HepG2 (cell line): ENCODE measurements at regions not wholly inside any gene's neighbourhood (a gene's known extent, or its start where the extent isn't known, plus 50 kb on each side); places are given as distances from the start of the nearest gene placed in this dataset.
A peak's percentile ranks its signal among the peaks of the same experiment; 100 is the strongest.

Experiments used
- ATAC-seq: fragments of 200-7000 bp; cut with Tn5 transposase; 3 replicates; pipeline ENCODE4 v1.9.1; 2020; ENCODE audit warnings: mild to moderate bottlenecking, moderate library complexity
- BruUV-seq: library from RNA; stranded (reverse); fragments of 400-500 nt; replicated peaks from 2 replicates; lab custom pipeline; 2021; lab: Mats Ljungman, UMichigan
- CTCF ChIA-PET: fragments of 300-600 bp; formaldehyde crosslinking; extraction: SDS; loops from one replicate; lab custom pipeline; 2021; ENCODE audit warnings: low total read pairs, inconsistent platforms, low intra/inter-chr PET ratio; lab: Yijun Ruan, JAX
- POLR2A ChIA-PET: fragments of 350-600 bp; sonication (Branson Sonifier 250); formaldehyde crosslinking; loops from one replicate; lab custom pipeline; 2020; ENCODE audit warnings: antibody characterized with exemption, inconsistent platforms; lab: Yijun Ruan, JAX
- DNase-seq: peaks from one replicate; pipeline ENCODE4 v3.0.0-alpha.2; 2015; ENCODE audit warnings: low spot score
- FAIRE-seq: peaks from 3 replicates; lab custom pipeline; 2011; peaks lifted over from hg19 to GRCh38; lab: Jason Lieb, UNC
- H2AFZ ChIP-seq: one replicate; pipeline ENCODE4 v1.6.1; 2011; ENCODE audit warnings: low read length, inconsistent platforms
- H3K27ac ChIP-seq: fragments of 300-600 bp; 3 replicates; pipeline ENCODE4 v1.8.0; 2011; ENCODE audit warnings: mixed run types, mild to moderate bottlenecking, mixed read lengths, low read length, inconsistent platforms; ENCODE audit not compliant: insufficient read depth; ENCODE audit errors: extremely low read length
- H3K27me3 ChIP-seq, 2 experiments: fragments of 200-600 bp in 1 of 2; 2 replicates in 1 of 2; 3 replicates in 1 of 2; pipeline versions ENCODE4 v1.6.0 to v1.8.0; 2011; ENCODE audit warnings: low read length in 2 of 2, mild to moderate bottlenecking in 2 of 2, moderate library complexity in 2 of 2, inconsistent platforms in 1 of 2; ENCODE audit not compliant: insufficient read depth in 2 of 2, control insufficient read depth in 1 of 2
- H3K36me3 ChIP-seq, 2 experiments: fragments of 200-600 bp in 1 of 2; replicated peaks in 1 of 2; 2 replicates in 1 of 2; 3 replicates in 1 of 2; pipeline versions ENCODE4 v1.5.1 to v1.8.0; 2011; ENCODE audit warnings: low read length in 2 of 2, inconsistent platforms in 1 of 2; ENCODE audit not compliant: insufficient read depth in 2 of 2, control insufficient read depth in 1 of 2
- H3K4me1 ChIP-seq: 2 replicates; pipeline ENCODE4 v1.5.1; 2012; ENCODE audit warnings: low read length, inconsistent platforms; ENCODE audit not compliant: insufficient read depth
- H3K4me2 ChIP-seq: 2 replicates; pipeline ENCODE4 v1.6.0; 2011; ENCODE audit warnings: low read depth, low read length, inconsistent platforms
- H3K4me3 ChIP-seq, 3 experiments: fragments of 200-600 bp in 1 of 3; sonication (generic), shearing (Covaris generic) in 1 of 3; replicated peaks in 1 of 3; 2 replicates each; pipeline ENCODE4 v1.5.1; 2011 to 2016; ENCODE audit warnings: low read length in 3 of 3, inconsistent platforms in 2 of 3, low read depth in 2 of 3, mild to moderate bottlenecking in 2 of 3, control low read depth in 1 of 3, mixed read lengths in 1 of 3; ENCODE audit not compliant: insufficient read depth in 1 of 3
- H3K79me2 ChIP-seq: one replicate; pipeline ENCODE4 v1.6.1; 2011; ENCODE audit warnings: low read length, inconsistent platforms; ENCODE audit not compliant: insufficient read depth
- H3K9ac ChIP-seq: 2 replicates; pipeline ENCODE4 v1.6.0; 2011; ENCODE audit warnings: mild to moderate bottlenecking, low read depth, low read length, inconsistent platforms; ENCODE audit not compliant: insufficient read depth
- H3K9me3 ChIP-seq: 2 replicates; pipeline ENCODE4 v1.5.1; 2012; ENCODE audit warnings: mild to moderate bottlenecking, low read length
- H4K20me1 ChIP-seq: 2 replicates; pipeline ENCODE4 v1.6.0; 2011; ENCODE audit warnings: inconsistent platforms, mild to moderate bottlenecking, low read length, moderate library complexity; ENCODE audit not compliant: insufficient read depth
- CREBL2 ChIP-seq: sonication (generic); formaldehyde crosslinking; IDR thresholded peaks from 2 replicates; pipeline ENCODE4 v1.8.1; 2023; ENCODE audit warnings: missing genetic modification reagents, mild to moderate bottlenecking, borderline replicate concordance
- IKZF4 ChIP-seq: sonication (generic); formaldehyde crosslinking; IDR thresholded peaks from 2 replicates; pipeline ENCODE4 v1.5.1; 2020; ENCODE audit warnings: borderline replicate concordance, mild to moderate bottlenecking, low read depth, missing genetic modification reagents; ENCODE audit errors: not compliant biosample characterization
- NFATC3 ChIP-seq: sonication (generic); formaldehyde crosslinking; IDR thresholded peaks from 2 replicates; pipeline ENCODE4 v1.5.1; 2020; ENCODE audit warnings: mild to moderate bottlenecking, missing genetic modification reagents
- PHF8 ChIP-seq: sonication (generic); formaldehyde crosslinking; IDR thresholded peaks from 2 replicates; pipeline ENCODE4 v1.5.0; 2020; ENCODE audit warnings: missing genetic modification reagents
- SRF ChIP-seq: IDR thresholded peaks from 2 replicates; pipeline ENCODE4 v1.6.1; 2011; ENCODE audit warnings: mild to moderate bottlenecking, low read depth, low read length, moderate library complexity
- SSRP1 ChIP-seq: IDR thresholded peaks from 2 replicates; pipeline ENCODE4 v1.6.1; 2016; ENCODE audit warnings: control low read depth
- TRAFD1 ChIP-seq: sonication (generic); formaldehyde crosslinking; IDR thresholded peaks from 2 replicates; pipeline ENCODE4 v1.5.1; 2020; ENCODE audit warnings: missing genetic modification reagents, mild to moderate bottlenecking, borderline replicate concordance
- U2AF2 ChIP-seq: fragments of 200-400 bp; formaldehyde crosslinking; IDR thresholded peaks from 2 replicates; pipeline ENCODE4 v1.6.1; 2017; ENCODE audit warnings: low read depth, mild to moderate bottlenecking, low read length
- ZFX ChIP-seq: sonication (generic); formaldehyde crosslinking; IDR thresholded peaks from 2 replicates; pipeline ENCODE4 v1.4.0; 2020; ENCODE audit warnings: mild to moderate bottlenecking, low read depth, missing genetic modification reagents, moderate library complexity
- ZNF274 ChIP-seq: sonication (generic); formaldehyde crosslinking; IDR thresholded peaks from 2 replicates; pipeline ENCODE4 v1.5.1; 2020; ENCODE audit warnings: mild to moderate bottlenecking, missing genetic modification reagents
- ZNF556 ChIP-seq: sonication (generic); formaldehyde crosslinking; IDR thresholded peaks from 2 replicates; pipeline ENCODE4 v1.4.0; 2020; ENCODE audit warnings: mild to moderate bottlenecking, missing genetic modification reagents, borderline replicate concordance
- ZSCAN25 ChIP-seq: sonication (generic); formaldehyde crosslinking; IDR thresholded peaks from 2 replicates; pipeline ENCODE4 v1.8.0; 2022; ENCODE audit warnings: mild to moderate bottlenecking, missing genetic modification reagents
- ZSCAN31 ChIP-seq: sonication (generic); formaldehyde crosslinking; IDR thresholded peaks from 2 replicates; pipeline ENCODE4 v1.5.0; 2020; ENCODE audit warnings: low read depth, mild to moderate bottlenecking, missing genetic modification reagents
- WGBS: methylation state at CpG from one replicate; pipeline ENCODE4 v1.1.6; 2017; ENCODE audit warnings: low lambda C conversion rate; 5-methylcytosine and 5-hydroxymethylcytosine counted together
- in situ Hi-C: cut with HindIII; loops from 2 replicates; pipeline ENCODE4 v1.10.0; 2017; ENCODE audit warnings: low pct_unique_long_range_greater_than_20kb; ENCODE audit not compliant: extremely low pct_ligation_motif_present
- intact Hi-C: fragments of 100-400 bp; cut with micrococcal nuclease; formaldehyde crosslinking; loops from one replicate; pipeline ENCODE4 v1.10.0; 2022; ENCODE audit not compliant: unreplicated experiment
- TF ChIP-seq, protein P1 (sequence below): IDR thresholded peaks from 2 replicates; pipeline ENCODE4 v1.6.1; 2016; ENCODE audit warnings: missing compliant biosample characterization, missing genetic modification reagents, borderline replicate concordance
- TF ChIP-seq, protein P2 (sequence below): sonication (generic); formaldehyde crosslinking; IDR thresholded peaks from 2 replicates; pipeline ENCODE4 v1.4.0; 2020; ENCODE audit warnings: missing genetic modification reagents

GRCh38 chr4:3838437-3839380 lies 72.5 kb downstream of the ADRA2C start:
- H3K4me2 ChIP-seq = no peak overlapping the region
- peaks cover 61% of the 10 kb centered on the region for H3K4me1 ChIP-seq
- no peaks in the 10 kb centered on the region for H3K27me3 ChIP-seq
- peak overlapping the region; percentile 88 for H3K27ac ChIP-seq
- H3K9me3 ChIP-seq = no peaks in the 10 kb centered on the region
- intact Hi-C loops (no loop called here), in situ Hi-C loops (loop anchor here (5.0 kb wide), 1 partner anchor 56 kb away; no protein-coding TSS in a partner anchor)
- H2AFZ ChIP-seq = no peak overlapping the region
- no peak for DNase-seq
- no TSS peak for BruUV-seq
- no peaks in the 10 kb centered on the region for H3K79me2 ChIP-seq
- no peaks in the 10 kb centered on the region for H3K36me3 ChIP-seq
- FAIRE-seq = no peak
- WGBS = 79% methylated on average over 4 of the region's 6 CpGs
- CTCF ChIA-PET = no interaction called here
- POLR2A ChIA-PET = interaction anchor here (1.2 to 4.8 kb wide), 3 partner anchors 35 to 56 kb away, joined by 3 to 78 read pairs (median 48); no protein-coding TSS in a partner anchor
- H3K4me3 ChIP-seq = no peak overlapping the region
- no peak for ATAC-seq
- no peaks in the 10 kb centered on the region for H4K20me1 ChIP-seq
- no peak overlapping the region for H3K9ac ChIP-seq
- TF ChIP-seq ZNF274 (peak; percentile 51; the same call in 1 of the 2 replicates), ZFX (peak; percentile 55; the same call in 1 of the 2 replicates), TRAFD1 (CRISPR knock-in tag) (0 out of 2 replicates have a peak, but pooled peaks have one; percentile 56), NFATC3 (CRISPR knock-in tag) (0 out of 2 replicates have a peak, but pooled peaks have one; percentile 39), CREBL2 (CRISPR knock-in tag) (peak; percentile 56; the same call in 1 of the 2 replicates), ZNF556 (CRISPR knock-in tag) (0 out of 2 replicates have a peak, but pooled peaks have one; percentile 50), IKZF4 (CRISPR knock-in tag) (peak; percentile 55), ZSCAN31 (CRISPR knock-in tag) (no peak), SRF (no peak), PHF8 (CRISPR knock-in tag) (0 out of 2 replicates have a peak, but pooled peaks have one; percentile 0), ZSCAN25 (CRISPR knock-in tag) (peak; percentile 56; the same call in 1 of the 2 replicates), U2AF2 (no peak), SSRP1 (CRISPR knock-in tag) (no peak)
- TF ChIP-seq, protein P1, sequence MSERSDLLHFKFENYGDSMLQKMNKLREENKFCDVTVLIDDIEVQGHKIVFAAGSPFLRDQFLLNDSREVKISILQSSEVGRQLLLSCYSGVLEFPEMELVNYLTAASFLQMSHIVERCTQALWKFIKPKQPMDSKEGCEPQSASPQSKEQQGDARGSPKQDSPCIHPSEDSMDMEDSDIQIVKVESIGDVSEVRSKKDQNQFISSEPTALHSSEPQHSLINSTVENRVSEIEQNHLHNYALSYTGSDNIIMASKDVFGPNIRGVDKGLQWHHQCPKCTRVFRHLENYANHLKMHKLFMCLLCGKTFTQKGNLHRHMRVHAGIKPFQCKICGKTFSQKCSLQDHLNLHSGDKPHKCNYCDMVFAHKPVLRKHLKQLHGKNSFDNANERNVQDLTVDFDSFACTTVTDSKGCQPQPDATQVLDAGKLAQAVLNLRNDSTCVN (CRISPR knock-in tag) = no peak
- TF ChIP-seq, protein P2, sequence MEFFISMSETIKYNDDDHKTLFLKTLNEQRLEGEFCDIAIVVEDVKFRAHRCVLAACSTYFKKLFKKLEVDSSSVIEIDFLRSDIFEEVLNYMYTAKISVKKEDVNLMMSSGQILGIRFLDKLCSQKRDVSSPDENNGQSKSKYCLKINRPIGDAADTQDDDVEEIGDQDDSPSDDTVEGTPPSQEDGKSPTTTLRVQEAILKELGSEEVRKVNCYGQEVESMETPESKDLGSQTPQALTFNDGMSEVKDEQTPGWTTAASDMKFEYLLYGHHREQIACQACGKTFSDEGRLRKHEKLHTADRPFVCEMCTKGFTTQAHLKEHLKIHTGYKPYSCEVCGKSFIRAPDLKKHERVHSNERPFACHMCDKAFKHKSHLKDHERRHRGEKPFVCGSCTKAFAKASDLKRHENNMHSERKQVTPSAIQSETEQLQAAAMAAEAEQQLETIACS = no peak
